ENCODE measurements at regions not wholly inside any gene's neighbourhood (a gene's known extent, or its start where the extent isn't known, plus 50 kb on each side); places are given as distances from the start of the nearest gene placed in this dataset.

GRCh38 chr6:79334674-79335073 lies 100.2 kb upstream of the HMGN3 start:
- TF ChIP-seq PATZ1 (CRISPR knock-in tag; IDR thresholded peaks at IDR 0.05; ENCODE audit: borderline replicate concordance), result no peak
- no peak for TF ChIP-seq ZC3H10 (CRISPR knock-in tag; IDR thresholded peaks at IDR 0.05)
- peak; percentile 64 for TF ChIP-seq CREB5 (CRISPR knock-in tag; IDR thresholded peaks at IDR 0.05; ENCODE audit: low read depth)
- no peak for TF ChIP-seq ZFP3 (CRISPR knock-in tag; IDR thresholded peaks at IDR 0.05)
- no peak for TF ChIP-seq TOX (CRISPR knock-in tag; IDR thresholded peaks at IDR 0.05; ENCODE audit: borderline replicate concordance)
- TF ChIP-seq TSHZ2 (CRISPR knock-in tag; IDR thresholded peaks at IDR 0.05), result peak; percentile 25; the same call in 1 of the 2 replicates
- TF ChIP-seq TCF4 (CRISPR knock-in tag; IDR thresholded peaks at IDR 0.05; ENCODE audit: borderline replicate concordance), result no peak
- TF ChIP-seq BACH2 (CRISPR knock-in tag; IDR thresholded peaks at IDR 0.05; ENCODE audit: borderline replicate concordance), result no peak
- no peak for TF ChIP-seq RARB (CRISPR knock-in tag; IDR thresholded peaks at IDR 0.05)
- TF ChIP-seq ZFP30 (CRISPR knock-in tag; IDR thresholded peaks at IDR 0.05), result no peak
